Activated naive CD8-positive, alpha-beta T cell treated with anti-CD3 and anti-CD28 coated beads for 36 hours (primary cell): ENCODE measurements at regions not wholly inside any gene's neighbourhood (a gene's known extent, or its start where the extent isn't known, plus 50 kb on each side); places are given as distances from the start of the nearest gene placed in this dataset.
"Not testable (repeated sequence)": the region's sequence is repeated elsewhere in the genome, so short reads cannot be mapped to it uniquely, and the experiment has no call there.

Source experiments
- DNase-seq: peaks from one replicate; pipeline ENCODE4 v3.0.0; 2021
- H3K27ac Mint-ChIP-seq: one replicate; pipeline ENCODE4 v1.8.0; 2022; ENCODE audit warnings: mild to moderate bottlenecking, moderate library complexity, mixed read lengths
- H3K27me3 Mint-ChIP-seq: one replicate; pipeline ENCODE4 v1.8.0; 2022; ENCODE audit warnings: mild to moderate bottlenecking, mixed read lengths
- H3K36me3 Mint-ChIP-seq: one replicate; pipeline ENCODE4 v1.8.0; 2021; ENCODE audit warnings: mild to moderate bottlenecking, mixed read lengths
- H3K4me1 Mint-ChIP-seq: one replicate; pipeline ENCODE4 v1.8.0; 2021; ENCODE audit warnings: mixed read lengths
- H3K4me3 Mint-ChIP-seq: one replicate; pipeline ENCODE4 v1.8.0; 2022; ENCODE audit warnings: mild to moderate bottlenecking, moderate library complexity, mixed read lengths
- H3K9me3 Mint-ChIP-seq: one replicate; pipeline ENCODE4 v1.8.0; 2022; ENCODE audit warnings: mixed read lengths

GRCh38 chr7:142579946-142580345 lies 169.3 kb upstream of the PRSS1 start:
- Mint-ChIP-seq H3K9me3 (no peaks in the 10 kb centered on the region), H3K27me3 (no peaks in the 10 kb centered on the region), H3K4me3 (no peak overlapping the region), H3K36me3 (no peaks in the 10 kb centered on the region), H3K27ac (peak overlapping the region; percentile 81), H3K4me1 (peaks cover 37% of the 10 kb centered on the region)
- no peak for DNase-seq

- H3K4me1 Mint-ChIP-seq, H3K9me3 Mint-ChIP-seq, DNase-seq, H3K27ac Mint-ChIP-seq, H3K4me3 Mint-ChIP-seq, H3K27me3 Mint-ChIP-seq, H3K36me3 Mint-ChIP-seq: not testable (repeated sequence)
These were observed 173.9 kb upstream of the PRSS1 start for GRCh38 chr7:142575351-142575750.

DNA sequence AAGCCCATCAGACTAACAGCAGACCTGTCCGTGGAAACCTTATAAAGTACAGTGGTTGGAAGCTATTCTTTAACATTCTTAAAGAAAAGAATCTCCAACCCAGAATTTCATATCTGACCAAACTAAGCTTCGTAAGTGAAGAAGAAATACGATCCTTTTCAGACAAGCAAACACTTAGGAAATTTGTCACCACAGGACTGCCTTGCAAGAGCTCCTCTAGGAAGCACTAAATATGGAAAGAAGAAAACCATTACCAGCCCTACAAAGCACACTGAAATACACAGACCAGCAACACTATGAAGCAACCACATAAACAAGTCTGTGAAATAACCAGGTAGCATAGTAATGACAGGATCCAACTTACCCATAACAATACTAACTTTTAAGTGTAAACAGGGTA lies 177.7 kb upstream of the PRSS1 start:
- H3K4me3 Mint-ChIP-seq, result no peak overlapping the region
- H3K27me3 Mint-ChIP-seq, result no peaks in the 10 kb centered on the region
- no peak overlapping the region for H3K27ac Mint-ChIP-seq
- no peaks in the 10 kb centered on the region for H3K4me1 Mint-ChIP-seq
- no peaks in the 10 kb centered on the region for H3K9me3 Mint-ChIP-seq
- no peak for DNase-seq
- H3K36me3 Mint-ChIP-seq, result no peaks in the 10 kb centered on the region

DNA sequence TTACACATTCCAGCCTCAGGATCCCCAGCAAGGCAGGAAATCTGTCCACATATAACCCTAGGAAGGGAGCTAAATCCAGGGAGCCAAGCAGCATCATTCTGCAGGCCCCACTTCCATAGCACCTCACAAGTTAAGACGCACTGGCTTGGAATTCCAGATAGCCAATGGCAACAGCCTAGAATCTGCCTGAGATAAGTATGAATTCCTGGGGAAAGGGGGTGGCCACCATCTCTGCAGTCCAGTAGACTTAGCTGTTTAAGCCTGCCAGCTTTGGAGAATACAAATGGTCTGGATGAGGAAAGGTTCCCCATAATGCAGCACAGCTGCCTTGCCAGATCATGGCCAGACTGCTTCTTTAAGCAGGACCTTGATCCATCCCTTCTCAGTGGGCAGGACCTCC lies 179.4 kb upstream of the PRSS1 start:
- H3K4me3 Mint-ChIP-seq, result no peak overlapping the region
- no peaks in the 10 kb centered on the region for H3K36me3 Mint-ChIP-seq
- no peak for DNase-seq
- no peaks in the 10 kb centered on the region for H3K9me3 Mint-ChIP-seq
- H3K4me1 Mint-ChIP-seq, result no peaks in the 10 kb centered on the region
- no peak overlapping the region for H3K27ac Mint-ChIP-seq
- H3K27me3 Mint-ChIP-seq, result no peaks in the 10 kb centered on the region

DNA sequence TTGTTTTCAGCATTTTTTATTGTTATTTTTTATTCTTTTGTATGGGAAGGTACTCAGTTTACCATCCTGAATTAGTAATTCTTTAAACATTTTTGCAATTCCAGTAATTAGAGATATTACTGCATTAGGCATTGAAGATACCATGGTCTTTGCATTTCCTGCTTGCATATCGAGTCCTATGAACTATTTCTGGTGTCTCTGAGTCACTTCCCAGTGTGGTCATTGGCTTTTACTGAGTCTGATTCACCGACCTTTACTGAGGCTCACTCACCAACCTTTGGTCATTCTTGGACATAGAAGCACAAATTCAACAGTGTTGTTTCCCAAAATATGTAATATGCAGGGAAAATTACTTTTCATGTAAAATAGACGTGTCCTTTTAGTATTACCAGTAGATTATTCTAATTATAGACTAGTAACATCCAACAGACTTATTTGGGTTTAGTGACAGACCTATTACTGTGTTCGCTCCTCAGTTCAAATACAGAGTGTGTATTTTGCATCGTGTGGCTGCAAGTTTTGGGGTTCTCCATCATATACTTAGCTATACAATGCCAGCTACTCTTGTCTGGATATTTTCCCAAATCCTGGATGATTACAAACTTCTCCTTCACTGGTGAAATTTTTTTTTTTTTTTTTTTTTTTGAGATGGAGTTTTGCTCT lies 180.7 kb upstream of the PRSS1 start:
- H3K4me3 Mint-ChIP-seq, result no peak overlapping the region
- no peak overlapping the region for H3K27ac Mint-ChIP-seq
- no peaks in the 10 kb centered on the region for H3K9me3 Mint-ChIP-seq
- no peak for DNase-seq
- H3K36me3 Mint-ChIP-seq, result no peaks in the 10 kb centered on the region
- no peaks in the 10 kb centered on the region for H3K4me1 Mint-ChIP-seq
- H3K27me3 Mint-ChIP-seq, result no peaks in the 10 kb centered on the region

DNA sequence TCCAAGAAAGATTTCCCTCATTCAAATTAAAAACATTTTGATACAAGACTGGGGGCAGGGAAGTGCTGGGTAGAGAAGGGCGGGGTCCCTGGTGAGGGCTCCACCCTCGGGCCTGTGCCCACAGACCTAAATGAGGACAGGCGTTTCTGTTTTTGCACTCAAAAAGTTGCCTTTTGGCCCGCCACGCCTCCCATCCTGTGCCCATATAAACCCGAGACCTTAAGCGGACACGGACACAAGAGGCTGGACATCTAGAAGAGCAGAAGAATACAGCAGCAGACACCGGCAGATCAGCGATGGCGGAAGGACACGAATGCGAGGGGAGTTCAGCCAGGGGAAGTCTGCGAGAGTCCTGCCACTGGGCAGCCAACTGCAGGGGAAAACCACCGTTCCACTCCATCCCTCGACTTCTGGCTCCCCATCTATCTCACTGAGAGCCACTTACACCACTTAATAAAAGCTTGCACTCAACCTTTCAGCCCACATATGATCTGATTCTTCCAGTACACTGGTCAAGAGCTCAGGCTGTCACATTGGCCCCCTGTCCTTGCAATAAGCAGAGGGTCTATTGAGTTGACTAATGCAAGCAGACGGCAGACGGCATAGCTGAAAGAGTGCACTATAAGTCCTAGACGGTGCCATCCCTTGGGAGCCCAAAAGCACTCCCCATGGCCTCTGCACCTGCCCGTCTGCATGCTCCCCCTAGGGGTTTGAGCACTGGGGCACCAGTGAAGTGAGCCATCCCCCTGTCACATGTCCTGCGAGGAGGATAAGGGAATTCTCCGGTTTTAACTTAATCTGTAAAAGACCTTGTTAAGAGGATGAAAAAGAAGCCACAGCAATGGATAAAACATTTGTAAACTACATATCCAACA lies 181.8 kb upstream of the PRSS1 start:
- Mint-ChIP-seq H3K4me1 (no peaks in the 10 kb centered on the region), H3K4me3 (no peak overlapping the region), H3K27ac (no peak overlapping the region)

DNA sequence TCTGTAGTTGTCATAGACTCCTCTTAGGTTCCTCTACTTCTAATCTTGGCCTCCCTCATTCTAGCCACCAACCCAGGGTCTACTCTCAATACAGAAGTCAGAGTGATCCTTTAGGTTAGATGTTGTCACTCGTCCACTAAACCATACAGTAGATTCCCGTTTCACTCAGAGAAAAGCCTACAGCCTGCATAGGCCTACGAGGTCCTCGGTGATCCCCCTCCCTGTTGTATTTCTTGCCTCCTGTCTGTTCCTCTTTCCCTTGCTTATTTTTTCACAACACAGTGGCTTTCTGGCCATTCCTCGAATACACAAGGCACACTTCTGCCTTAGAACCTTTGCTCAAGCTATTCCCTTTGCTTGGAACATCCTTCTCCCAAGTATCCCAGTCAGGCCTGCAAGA lies 183.0 kb upstream of the PRSS1 start:
- Mint-ChIP-seq H3K27ac (no peak overlapping the region), H3K27me3 (no peaks in the 10 kb centered on the region)

More for the DNA sequence above, 181.8 kb upstream of the PRSS1 start:
- H3K9me3 Mint-ChIP-seq, result no peaks in the 10 kb centered on the region
- no peaks in the 10 kb centered on the region for H3K36me3 Mint-ChIP-seq
- H3K27me3 Mint-ChIP-seq, result no peaks in the 10 kb centered on the region
- no peak for DNase-seq

GRCh38 chr7:142564125-142564524 lies 185.1 kb upstream of the PRSS1 start:
- H3K36me3 Mint-ChIP-seq, H3K9me3 Mint-ChIP-seq, H3K4me1 Mint-ChIP-seq, DNase-seq, H3K27ac Mint-ChIP-seq, H3K27me3 Mint-ChIP-seq: not testable (repeated sequence)
- H3K4me3 Mint-ChIP-seq, result peak overlapping the region; percentile 42

More for the DNA sequence above, 183.0 kb upstream of the PRSS1 start:
- H3K4me3 Mint-ChIP-seq, result no peak overlapping the region
- H3K9me3 Mint-ChIP-seq, result no peaks in the 10 kb centered on the region
- H3K36me3 Mint-ChIP-seq, result no peaks in the 10 kb centered on the region
- DNase-seq, result no peak
- no peaks in the 10 kb centered on the region for H3K4me1 Mint-ChIP-seq

DNA sequence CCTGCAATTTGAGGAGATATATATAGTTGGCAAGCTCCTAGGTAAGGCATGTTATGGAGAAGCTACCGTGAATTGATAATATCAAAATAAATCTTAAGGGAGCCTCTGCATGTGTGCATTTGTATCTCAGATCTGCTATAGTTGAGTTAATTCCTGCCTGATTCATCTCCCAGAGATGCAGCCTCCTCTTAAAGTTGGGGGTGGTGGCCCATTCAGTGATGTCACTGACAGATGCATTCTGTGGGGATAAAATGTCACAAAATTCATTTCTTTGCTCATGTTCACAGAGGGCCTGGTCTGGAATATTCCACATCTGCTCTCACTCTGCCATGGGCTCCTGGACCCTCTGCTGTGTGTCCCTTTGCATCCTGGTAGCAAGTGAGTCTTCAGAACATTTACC lies 185.8 kb upstream of the PRSS1 start:
- H3K4me3 Mint-ChIP-seq, result peak overlapping the region; percentile 42
- H3K4me1 Mint-ChIP-seq, result no peaks in the 10 kb centered on the region
- no peak overlapping the region for H3K27ac Mint-ChIP-seq

DNA sequence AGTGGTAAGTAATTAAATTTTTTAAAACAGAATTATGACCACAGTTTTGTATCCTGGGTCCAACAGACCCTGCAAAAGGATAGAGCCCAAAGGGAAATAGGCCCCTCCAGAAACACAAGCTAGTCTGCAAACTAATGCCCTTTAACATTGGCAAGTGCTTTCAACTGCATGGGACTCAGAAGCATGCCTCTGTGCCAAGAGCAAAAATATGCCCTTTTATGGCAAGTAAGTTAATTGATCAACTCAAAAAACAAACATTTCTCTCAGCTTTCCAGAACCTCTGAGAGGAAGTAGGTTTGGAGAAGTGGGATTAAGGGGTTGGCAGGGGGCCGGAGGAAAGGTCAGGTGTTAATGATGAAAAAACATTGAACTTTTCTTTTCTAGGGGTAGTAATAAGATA lies 186.6 kb upstream of the PRSS1 start:
- Mint-ChIP-seq H3K27ac (no peak overlapping the region), H3K9me3 (no peaks in the 10 kb centered on the region), H3K27me3 (peaks cover 7% of the 10 kb centered on the region), H3K36me3 (no peaks in the 10 kb centered on the region), H3K4me3 (peak overlapping the region; percentile 43), H3K4me1 (peaks cover 2% of the 10 kb centered on the region)
- DNase-seq, result no peak

More for the DNA sequence above, 185.8 kb upstream of the PRSS1 start:
- no peak for DNase-seq
- Mint-ChIP-seq H3K36me3 (no peaks in the 10 kb centered on the region), H3K9me3 (no peaks in the 10 kb centered on the region), H3K27me3 (peaks cover 3% of the 10 kb centered on the region)

DNA sequence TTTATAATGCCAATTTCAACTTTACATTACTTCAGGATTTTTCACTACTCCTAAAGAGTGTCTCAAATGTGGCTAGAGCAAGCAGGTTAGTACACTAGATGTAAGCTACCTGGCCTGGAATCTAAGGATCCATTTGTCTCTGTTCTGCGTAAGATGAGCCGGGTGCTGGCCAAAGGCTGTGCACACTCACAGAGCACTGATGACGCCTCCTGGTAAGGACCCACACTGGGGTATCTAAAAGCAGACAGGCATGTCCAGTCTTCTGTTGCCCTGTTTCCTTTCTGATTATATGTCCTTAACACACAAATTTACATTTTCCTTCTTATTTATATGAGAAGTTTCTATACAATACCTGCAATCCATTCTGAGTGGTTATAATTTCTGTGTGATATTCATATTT lies 187.9 kb upstream of the PRSS1 start:
- not testable (repeated sequence) for H3K27ac Mint-ChIP-seq, DNase-seq, H3K4me3 Mint-ChIP-seq, H3K36me3 Mint-ChIP-seq, H3K4me1 Mint-ChIP-seq, H3K9me3 Mint-ChIP-seq, H3K27me3 Mint-ChIP-seq

DNA sequence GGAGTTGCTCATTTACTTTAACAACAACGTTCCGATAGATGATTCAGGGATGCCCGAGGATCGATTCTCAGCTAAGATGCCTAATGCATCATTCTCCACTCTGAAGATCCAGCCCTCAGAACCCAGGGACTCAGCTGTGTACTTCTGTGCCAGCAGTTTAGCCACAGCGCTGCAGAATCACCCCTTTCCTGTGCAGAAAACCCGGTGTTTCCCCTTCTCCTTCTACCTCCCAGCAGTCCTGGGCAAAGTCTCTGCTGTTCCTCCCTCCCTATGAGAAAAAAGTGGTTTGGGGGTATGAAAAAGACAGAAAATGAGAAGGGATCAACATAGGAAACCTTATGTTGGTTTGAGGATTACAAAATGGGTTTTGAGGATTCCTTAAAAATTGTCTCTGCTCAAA lies 188.5 kb upstream of the PRSS1 start:
- H3K27me3 Mint-ChIP-seq, H3K36me3 Mint-ChIP-seq, H3K9me3 Mint-ChIP-seq, H3K4me1 Mint-ChIP-seq, DNase-seq: not testable (repeated sequence)
- Mint-ChIP-seq H3K4me3 (peak overlapping the region; percentile 37), H3K27ac (peak overlapping the region; percentile 42)

- no peak for DNase-seq
- H3K9me3 Mint-ChIP-seq, result no peaks in the 10 kb centered on the region
- no peak overlapping the region for H3K27ac Mint-ChIP-seq
- peaks cover 7% of the 10 kb centered on the region for H3K27me3 Mint-ChIP-seq
- no peaks in the 10 kb centered on the region for H3K36me3 Mint-ChIP-seq
- peaks cover 2% of the 10 kb centered on the region for H3K4me1 Mint-ChIP-seq
- H3K4me3 Mint-ChIP-seq, result peak overlapping the region; percentile 50
These were observed 189.1 kb upstream of the PRSS1 start for GRCh38 chr7:142560166-142560565.

DNA sequence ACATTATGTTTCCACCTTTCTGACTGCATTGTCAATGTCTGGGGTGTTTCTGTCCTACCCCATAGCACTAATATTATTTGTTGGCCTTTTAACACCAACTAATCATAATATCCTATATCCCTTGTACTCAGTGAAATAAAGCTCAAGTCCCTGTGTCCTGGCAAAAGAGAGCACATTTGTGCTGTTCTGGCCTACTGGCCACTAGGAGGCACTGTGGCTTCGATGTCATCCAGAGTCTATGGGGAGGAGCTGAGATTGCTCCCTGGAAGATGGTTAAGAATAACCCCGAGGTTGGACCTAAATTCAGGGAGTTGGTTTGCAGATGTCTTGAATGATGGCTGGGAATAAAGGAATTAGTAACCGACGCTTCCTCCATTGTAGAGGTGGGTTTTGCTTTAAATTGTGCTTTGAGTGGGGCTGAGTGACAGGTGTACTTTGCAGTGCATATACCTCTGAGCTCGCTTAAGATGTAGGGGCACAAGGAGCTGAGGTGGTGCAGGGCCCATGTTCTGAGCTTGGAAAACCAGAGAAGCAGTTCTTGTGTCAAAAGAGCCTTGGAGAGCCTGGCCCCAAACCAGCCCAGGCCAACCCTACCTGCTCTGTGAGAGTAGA lies 191.2 kb upstream of the PRSS1 start:
- peak; percentile 36 for DNase-seq
- H3K4me1 Mint-ChIP-seq, result peaks cover 2% of the 10 kb centered on the region
- H3K27ac Mint-ChIP-seq, result no peak overlapping the region
- H3K4me3 Mint-ChIP-seq, result peak overlapping the region; percentile 50
- H3K27me3 Mint-ChIP-seq, result peaks cover 7% of the 10 kb centered on the region
- no peaks in the 10 kb centered on the region for H3K36me3 Mint-ChIP-seq
- H3K9me3 Mint-ChIP-seq, result no peaks in the 10 kb centered on the region

DNA sequence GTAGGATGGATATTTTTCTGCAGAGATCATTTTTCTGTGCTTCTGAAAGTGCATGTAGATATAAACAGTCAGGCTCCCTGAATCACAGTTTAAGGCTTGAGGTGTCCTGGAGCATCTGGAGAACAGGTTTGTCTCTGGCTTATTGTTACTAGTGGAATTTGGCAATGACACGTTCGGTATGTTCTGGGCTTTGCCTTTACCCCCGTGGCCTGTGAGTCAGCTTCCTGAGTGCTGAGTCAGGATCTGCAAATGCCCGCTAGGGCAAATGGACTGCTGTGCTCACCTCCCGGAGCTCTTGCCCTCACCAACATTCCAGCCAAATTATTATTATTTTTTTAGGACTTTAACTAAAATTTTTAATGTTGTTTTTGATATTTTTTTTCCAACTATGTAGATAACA lies 192.5 kb upstream of the PRSS1 start:
- no peaks in the 10 kb centered on the region for H3K36me3 Mint-ChIP-seq
- H3K4me1 Mint-ChIP-seq, result peaks cover 2% of the 10 kb centered on the region
- H3K27ac Mint-ChIP-seq, result no peak overlapping the region
- peaks cover 7% of the 10 kb centered on the region for H3K27me3 Mint-ChIP-seq
- no peak for DNase-seq
- no peak overlapping the region for H3K4me3 Mint-ChIP-seq
- no peaks in the 10 kb centered on the region for H3K9me3 Mint-ChIP-seq
